ENCODE measurements at regions not wholly inside any gene's neighbourhood (a gene's known extent, or its start where the extent isn't known, plus 50 kb on each side); places are given as distances from the start of the nearest gene placed in this dataset.

- TF ChIP-seq CTCF (IDR thresholded peaks at IDR 0.05; ENCODE audit: poor library complexity, severe bottlenecking) (no peak), REST (IDR thresholded peaks at IDR 0.05; ENCODE audit: borderline replicate concordance) (no peak), RAD21 (conservative IDR thresholded peaks at IDR 0.05) (no peak), SMC3 (conservative IDR thresholded peaks at IDR 0.05; ENCODE audit: poor library complexity) (no peak), EZH2 (IDR thresholded peaks at IDR 0.05; ENCODE audit: borderline replicate concordance, insufficient read depth, low read length, poor library complexity, severe bottlenecking) (no peak), POLR2AphosphoS5 (IDR thresholded peaks at IDR 0.05) (no peak), EP300 (conservative IDR thresholded peaks at IDR 0.05; ENCODE audit: poor library complexity, severe bottlenecking) (no peak), TAF1 (IDR thresholded peaks at IDR 0.05; ENCODE audit: low read depth) (no peak)
Measured at GRCh38 chr6:22910370-22910769, 341.0 kb downstream of the HDGFL1 start.

All from neural cell (in vitro differentiated cells).